HG03457 (cell line): ENCODE measurements at regions not wholly inside any gene's neighbourhood (a gene's known extent, or its start where the extent isn't known, plus 50 kb on each side); places are given as distances from the start of the nearest gene placed in this dataset.
"Not testable (repeated sequence)": the region's sequence is repeated elsewhere in the genome, so short reads cannot be mapped to it uniquely, and the experiment has no call there.

ENCODE experiments used
- ATAC-seq: cut with Tn5 transposase; IDR thresholded peaks from one replicate; pipeline ENCODE4 v1.9.1; 2021; ENCODE audit warnings: moderate number of reproducible peaks; ENCODE audit not compliant: unreplicated experiment

DNA sequence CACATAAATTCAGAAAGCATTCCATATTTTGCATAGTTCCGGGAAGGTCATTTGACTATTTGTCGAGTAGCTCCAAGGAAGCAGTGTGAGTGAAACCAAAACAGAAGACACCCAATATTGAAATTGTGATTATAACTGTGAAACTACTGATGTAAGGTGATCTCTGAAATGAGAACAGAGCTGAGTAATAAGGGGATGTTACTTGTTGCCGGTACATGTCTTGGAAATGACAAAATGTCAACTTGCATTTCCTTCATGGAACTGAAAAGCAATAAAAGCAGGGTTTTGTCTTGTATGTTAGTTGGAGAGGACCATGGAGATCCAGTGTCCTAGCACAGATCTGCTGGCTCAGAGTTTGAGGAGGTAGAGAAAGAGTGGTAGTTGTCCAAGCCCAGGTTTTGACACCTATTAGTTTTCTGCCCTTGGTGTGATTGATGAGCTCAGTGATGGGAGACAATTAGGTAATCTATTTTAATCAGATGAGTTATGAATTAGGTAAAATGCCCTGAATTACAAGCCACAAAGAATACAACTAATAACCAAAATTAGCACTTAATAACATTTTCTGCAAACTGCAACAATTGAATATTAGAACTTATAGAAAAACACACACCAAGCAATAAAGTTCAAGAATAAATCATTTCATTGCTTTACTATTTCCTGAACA is 58.7 kb upstream of the ZNF519 start:
- peak; percentile 88 for ATAC-seq

DNA sequence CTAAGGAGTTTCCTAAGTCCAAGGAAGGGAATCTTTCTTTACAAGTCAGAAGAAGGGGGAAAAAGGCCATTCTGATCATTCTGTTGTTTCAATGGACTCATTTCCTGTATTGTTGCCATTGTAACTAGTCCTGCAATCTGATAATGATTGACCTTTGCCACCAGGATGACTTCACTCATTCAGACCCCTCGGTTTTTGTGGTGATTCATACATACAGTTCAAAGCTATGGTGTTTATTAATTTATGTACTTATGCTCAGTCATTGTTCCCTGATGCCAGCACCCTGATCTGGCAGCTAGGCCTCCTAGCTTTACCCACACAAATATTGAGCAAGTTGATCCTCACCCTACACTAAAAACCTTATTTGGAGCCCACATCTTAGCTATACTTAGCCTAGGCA is 57.6 kb upstream of the ZNF519 start:
- no peak for ATAC-seq

DNA sequence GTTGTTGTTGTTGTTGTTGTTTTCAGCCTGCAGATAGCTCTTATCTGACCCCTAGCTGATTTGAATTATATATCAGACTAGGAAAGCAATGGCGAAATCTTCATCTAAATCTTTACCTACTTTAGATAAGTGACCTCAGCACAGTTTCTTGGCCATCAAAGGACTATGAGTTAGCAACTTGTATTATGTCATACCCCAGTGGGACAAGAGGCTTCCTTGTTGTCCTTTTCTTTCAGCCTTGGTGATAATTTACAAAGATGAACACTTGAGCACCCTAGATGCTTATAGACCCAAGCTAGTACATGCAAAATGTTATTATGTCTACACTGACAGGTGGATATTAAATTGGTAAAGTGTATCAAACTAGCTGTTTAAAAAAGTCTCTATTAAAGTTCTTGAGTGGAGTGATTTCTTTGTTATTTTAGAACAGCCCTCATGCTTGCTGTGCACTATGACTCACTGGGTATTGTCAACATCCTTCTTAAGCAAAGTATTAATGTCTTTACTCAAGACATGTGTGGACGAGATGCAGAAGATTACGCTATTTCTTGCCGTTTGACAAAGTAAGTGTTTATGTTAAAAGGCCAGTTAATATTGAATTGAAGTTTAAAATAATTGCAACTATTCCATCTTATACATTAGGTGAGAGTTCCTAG is 56.6 kb upstream of the ZNF519 start:
- not testable (repeated sequence) for ATAC-seq
